Activated naive CD4-positive, alpha-beta T cell treated with anti-CD3 and anti-CD28 coated beads, Interleukin-2, amount 50 U/mL, for 72 hours (primary cell): ENCODE measurements at regions not wholly inside any gene's neighbourhood (a gene's known extent, or its start where the extent isn't known, plus 50 kb on each side); places are given as distances from the start of the nearest gene placed in this dataset.
"Not testable (repeated sequence)": the region's sequence is repeated elsewhere in the genome, so short reads cannot be mapped to it uniquely, and the experiment has no call there.

Experiments used
- ATAC-seq, 2 donors: fragments of 150-1000 bp; cut with Tn5 transposase; 2 replicates each; pipeline ENCODE4 v1.10.0; 2021; ENCODE audit warnings: mild to moderate bottlenecking in 2 of 2, moderate library complexity in 2 of 2
- DNase-seq, 2 donors: peaks; one replicate each; pipeline ENCODE4 v3.0.0; 2021 to 2022; ENCODE audit warnings: low spot score in 2 of 2
- H3K27ac Mint-ChIP-seq, 2 donors: one replicate each; pipeline ENCODE4 v1.8.0; 2022; ENCODE audit warnings: mild to moderate bottlenecking in 2 of 2, mixed read lengths in 2 of 2
- H3K36me3 Mint-ChIP-seq, 2 donors: one replicate each; pipeline ENCODE4 v1.8.0; 2022; ENCODE audit warnings: mixed read lengths in 2 of 2
- H3K9me3 Mint-ChIP-seq, 2 donors: one replicate each; pipeline ENCODE4 v1.8.0; 2022; ENCODE audit warnings: mixed read lengths in 2 of 2

GRCh38 chr16:55046916-55047315 lies 116.3 kb downstream of the IRX5 start:
- DNase-seq = no peak
- H3K9me3 Mint-ChIP-seq = no peaks in the 10 kb centered on the region

DNA sequence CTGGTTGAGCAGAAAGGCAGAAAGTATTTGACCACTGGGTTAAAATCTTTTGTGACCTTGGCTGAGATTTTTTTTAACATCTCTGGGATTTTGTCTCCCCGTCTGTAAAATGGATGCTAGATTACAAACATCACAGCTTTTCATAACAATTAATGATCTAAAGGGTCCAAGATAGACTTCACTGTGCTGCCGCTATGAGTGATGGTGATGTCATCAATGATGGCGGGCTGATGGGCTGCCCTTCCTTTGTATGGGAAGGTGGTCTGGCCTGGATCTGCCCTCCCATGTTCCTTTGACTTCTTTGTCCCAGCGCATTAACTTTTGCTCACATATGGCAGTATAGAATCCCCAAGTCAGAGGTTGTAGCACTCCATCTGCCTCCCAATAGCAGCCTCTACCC lies 116.7 kb downstream of the IRX5 start:
- ATAC-seq = no peak
- H3K9me3 Mint-ChIP-seq = no peaks in the 10 kb centered on the region
- no peak overlapping the region for H3K27ac Mint-ChIP-seq
- no peaks in the 10 kb centered on the region for H3K36me3 Mint-ChIP-seq
- DNase-seq = no peak

More at GRCh38 chr16:55046916-55047315, 116.3 kb downstream of the IRX5 start:
- ATAC-seq = no peak
- H3K27ac Mint-ChIP-seq = no peak overlapping the region
- no peaks in the 10 kb centered on the region for H3K36me3 Mint-ChIP-seq

DNA sequence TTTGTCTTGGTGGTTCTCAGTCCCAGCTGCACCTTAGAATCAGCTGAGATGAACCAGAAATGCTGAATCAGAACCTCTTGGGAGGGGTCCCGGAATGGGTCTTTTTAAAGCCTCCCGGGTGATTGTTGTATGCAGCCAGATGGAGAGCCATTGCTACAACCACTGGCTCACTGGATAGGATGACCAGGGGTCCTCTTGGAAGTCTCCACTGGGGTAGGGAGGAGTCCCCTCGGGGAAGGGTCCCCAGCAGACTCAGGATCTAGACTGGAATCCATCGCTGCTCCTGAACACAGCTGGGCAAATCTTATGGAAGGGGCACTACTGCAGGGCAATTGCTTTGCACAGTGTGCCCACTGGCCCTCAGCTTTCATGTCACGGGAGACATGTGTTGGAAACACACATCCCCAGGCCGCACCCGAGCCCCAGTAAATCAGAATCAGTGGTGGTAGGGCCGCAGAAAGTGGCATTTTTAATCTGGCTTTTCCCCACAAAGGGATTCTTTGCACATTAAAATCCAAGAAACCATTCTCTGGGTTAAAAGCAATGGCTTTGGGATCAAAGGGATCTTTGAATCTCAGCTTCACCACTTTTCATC lies 117.3 kb downstream of the IRX5 start:
- Mint-ChIP-seq H3K27ac (no peak overlapping the region), H3K36me3 (no peaks in the 10 kb centered on the region), H3K9me3 (no peaks in the 10 kb centered on the region)
- DNase-seq (no peak), ATAC-seq (no peak)

DNA sequence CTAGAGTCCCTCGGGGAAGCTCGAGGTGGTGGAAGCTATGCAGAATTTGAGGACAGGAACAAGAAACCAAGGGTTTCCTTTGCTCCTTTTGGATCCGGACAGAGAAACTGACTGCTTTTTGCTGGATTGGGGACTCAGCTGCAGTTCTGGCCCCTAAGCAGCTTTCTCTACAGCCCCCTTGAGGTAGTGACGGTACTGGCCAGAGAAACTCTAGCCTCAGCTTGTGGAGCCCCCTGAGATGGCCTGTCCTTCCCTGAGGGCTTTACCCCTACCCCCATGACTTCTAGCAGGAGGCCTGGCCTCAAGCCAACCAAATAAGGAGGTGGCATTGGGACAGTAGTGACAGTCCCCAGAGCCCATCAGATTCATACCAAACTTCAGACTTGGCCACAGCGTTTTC lies 118.1 kb downstream of the IRX5 start:
- Mint-ChIP-seq H3K9me3 (no peaks in the 10 kb centered on the region), H3K36me3 (no peaks in the 10 kb centered on the region), H3K27ac (no peak overlapping the region)
- ATAC-seq (no peak), DNase-seq (no peak)

GRCh38 chr16:55051571-55052347 lies 121.1 kb downstream of the IRX5 start:
- Mint-ChIP-seq H3K9me3 (peaks cover 0 to 4% of the 10 kb centered on the region in 2 donors), H3K27ac (no peak overlapping the region), H3K36me3 (peaks cover 6 to 8% of the 10 kb centered on the region in 2 donors)
- no peak for DNase-seq
- no peak for ATAC-seq

DNA sequence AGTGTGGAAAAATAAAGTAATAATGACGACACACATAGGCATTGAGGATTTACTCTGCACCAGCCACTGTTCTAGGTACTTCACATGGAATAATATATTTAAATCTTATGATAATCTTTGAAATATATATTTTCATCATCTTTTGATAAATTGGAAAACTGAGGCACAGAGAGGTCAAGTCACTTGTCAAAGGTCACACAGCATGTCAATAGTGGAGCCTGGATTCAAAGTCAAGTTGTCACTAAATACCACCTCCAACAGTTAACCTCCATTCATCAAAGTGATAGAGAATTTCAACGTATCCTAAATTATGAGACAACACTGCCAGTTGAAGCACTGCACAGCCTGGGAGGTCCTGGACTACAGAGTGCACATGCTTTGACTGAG lies 121.7 kb downstream of the IRX5 start:
- no peak for ATAC-seq
- H3K36me3 Mint-ChIP-seq = peaks cover 6 to 8% of the 10 kb centered on the region in 2 donors
- peaks cover 0 to 4% of the 10 kb centered on the region in 2 donors for H3K9me3 Mint-ChIP-seq
- no peak for DNase-seq
- no peak overlapping the region for H3K27ac Mint-ChIP-seq

DNA sequence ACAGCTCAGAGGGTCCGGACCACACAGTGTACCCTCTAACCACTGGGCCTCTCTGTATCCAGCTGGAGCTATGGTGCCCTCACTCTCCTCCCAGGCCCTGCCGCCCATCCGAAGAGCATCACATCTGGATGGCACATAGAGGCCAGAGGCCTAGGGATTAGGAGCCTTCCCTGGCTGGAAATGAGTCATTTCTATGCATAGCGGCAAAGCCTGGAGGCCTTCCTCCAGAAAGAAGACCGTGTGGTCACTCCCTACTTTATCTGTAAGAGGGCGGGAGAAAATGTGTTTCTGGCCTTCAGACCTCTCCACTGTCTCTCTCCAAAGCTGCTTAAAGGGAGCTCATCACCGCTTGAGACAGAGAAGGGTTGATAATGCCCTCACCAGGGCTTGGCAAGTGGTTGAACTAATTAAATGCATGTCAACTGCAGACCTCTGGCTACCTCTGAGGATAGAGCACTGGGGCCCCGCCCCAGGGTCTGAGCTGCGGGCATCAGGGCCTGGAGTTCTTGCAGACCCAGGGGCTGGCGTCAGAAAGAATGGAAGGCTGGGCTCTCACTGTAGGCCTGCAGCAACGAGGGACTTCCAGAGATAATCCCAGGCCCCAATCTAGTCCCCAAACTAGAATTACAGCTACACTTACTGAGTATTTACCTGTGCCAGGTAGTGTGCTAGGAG lies 122.2 kb downstream of the IRX5 start:
- ATAC-seq = no peak
- Mint-ChIP-seq H3K27ac (no peak overlapping the region), H3K36me3 (peaks cover 6 to 8% of the 10 kb centered on the region in 2 donors), H3K9me3 (peaks cover 0 to 4% of the 10 kb centered on the region in 2 donors)
- DNase-seq = no peak

GRCh38 chr16:55055262-55055661 lies 124.6 kb downstream of the IRX5 start:
- Mint-ChIP-seq H3K9me3 (peaks cover 0 to 4% of the 10 kb centered on the region in 2 donors), H3K27ac (no peak overlapping the region), H3K36me3 (peaks cover 6 to 15% of the 10 kb centered on the region in 2 donors)
- no peak for DNase-seq
- ATAC-seq = no peak

- no peak for ATAC-seq
- Mint-ChIP-seq H3K36me3 (peaks cover 6 to 15% of the 10 kb centered on the region in 2 donors), H3K9me3 (peaks cover 0 to 4% of the 10 kb centered on the region in 2 donors), H3K27ac (no peak overlapping the region)
- DNase-seq = no peak
These were observed 126.1 kb downstream of the IRX5 start for GRCh38 chr16:55056585-55057401.

- no peak for ATAC-seq
- Mint-ChIP-seq H3K9me3 (peaks cover 0 to 4% of the 10 kb centered on the region in 2 donors), H3K27ac (no peak overlapping the region), H3K36me3 (peaks cover 6 to 15% of the 10 kb centered on the region in 2 donors)
- DNase-seq = no peak
These were observed 127.2 kb downstream of the IRX5 start for GRCh38 chr16:55057866-55058265.

DNA sequence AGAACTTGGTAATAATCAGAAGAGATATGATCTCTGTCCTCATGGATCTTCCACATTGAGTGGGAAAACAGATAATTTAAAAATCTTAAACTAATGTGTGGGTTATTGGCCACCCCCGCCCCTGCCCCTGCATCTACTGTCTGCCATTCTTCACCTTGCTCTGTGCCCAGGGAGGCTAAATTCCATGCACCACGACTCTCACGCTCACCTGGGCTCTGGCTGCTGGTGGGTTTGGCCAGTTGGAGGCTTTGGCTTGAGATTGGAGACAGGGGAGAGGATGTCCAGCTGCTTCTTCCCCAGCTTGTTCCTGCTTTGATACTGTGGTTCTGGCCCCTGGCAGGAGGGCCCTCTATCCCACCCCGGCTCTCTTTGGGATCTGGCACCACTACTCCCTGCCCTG lies 127.9 kb downstream of the IRX5 start:
- no peak overlapping the region for H3K27ac Mint-ChIP-seq
- peaks cover 0 to 4% of the 10 kb centered on the region in 2 donors for H3K9me3 Mint-ChIP-seq
- ATAC-seq (no peak), DNase-seq (no peak)
- H3K36me3 Mint-ChIP-seq = peaks cover 6 to 15% of the 10 kb centered on the region in 2 donors

- H3K27ac Mint-ChIP-seq = no peak overlapping the region
- DNase-seq (no peak), ATAC-seq (no peak)
- peaks cover 6 to 15% of the 10 kb centered on the region in 2 donors for H3K36me3 Mint-ChIP-seq
- peaks cover 0 to 4% of the 10 kb centered on the region in 2 donors for H3K9me3 Mint-ChIP-seq
These were observed 128.5 kb downstream of the IRX5 start for GRCh38 chr16:55059146-55059545.

GRCh38 chr16:55061126-55061525 lies 130.5 kb downstream of the IRX5 start:
- Mint-ChIP-seq H3K36me3 (peaks cover 0 to 8% of the 10 kb centered on the region in 2 donors), H3K27ac (no peak overlapping the region), H3K9me3 (no peaks in the 10 kb centered on the region)
- ATAC-seq = no peak
- no peak for DNase-seq

DNA sequence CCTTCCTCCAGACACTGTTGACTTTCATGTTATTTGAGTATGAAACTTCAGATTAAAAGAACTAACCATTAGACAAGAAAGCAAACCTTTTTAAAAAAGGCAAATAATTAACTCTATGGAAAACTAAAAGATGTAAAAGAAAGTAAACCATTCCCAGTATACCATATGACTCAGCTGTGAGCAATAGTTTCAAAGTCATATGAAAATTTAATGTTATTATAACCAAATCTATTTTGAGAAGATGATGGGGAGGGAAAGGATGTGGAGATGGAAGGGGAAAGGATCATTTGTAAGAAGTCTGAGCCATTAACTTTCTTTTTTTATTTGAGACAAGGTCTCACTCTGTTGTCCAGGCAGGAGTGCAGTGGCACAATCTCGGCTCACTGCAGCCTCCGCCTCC lies 131.8 kb downstream of the IRX5 start:
- Mint-ChIP-seq H3K36me3 (peaks cover 0 to 7% of the 10 kb centered on the region in 2 donors), H3K27ac (no peak overlapping the region), H3K9me3 (no peaks in the 10 kb centered on the region)
- ATAC-seq (no peak), DNase-seq (no peak)

GRCh38 chr16:55072976-55073375 lies 142.3 kb downstream of the IRX5 start:
- Mint-ChIP-seq H3K36me3 (no peaks in the 10 kb centered on the region), H3K27ac (no peak overlapping the region), H3K9me3 (peaks cover 3 to 4% of the 10 kb centered on the region in 2 donors)
- no peak for DNase-seq
- no peak for ATAC-seq

GRCh38 chr16:55073830-55074229 lies 143.2 kb downstream of the IRX5 start:
- H3K36me3 Mint-ChIP-seq = no peaks in the 10 kb centered on the region
- DNase-seq (no peak), ATAC-seq (no peak)
- H3K27ac Mint-ChIP-seq = no peak overlapping the region
- peaks cover 3 to 4% of the 10 kb centered on the region in 2 donors for H3K9me3 Mint-ChIP-seq

- not testable (repeated sequence) for ATAC-seq, H3K36me3 Mint-ChIP-seq, DNase-seq, H3K9me3 Mint-ChIP-seq, H3K27ac Mint-ChIP-seq
These were observed 144.5 kb downstream of the IRX5 start for GRCh38 chr16:55075208-55075607.
